ENCODE measurements at regions not wholly inside any gene's neighbourhood (a gene's known extent, or its start where the extent isn't known, plus 50 kb on each side); places are given as distances from the start of the nearest gene placed in this dataset.
"Not testable (repeated sequence)": the region's sequence is repeated elsewhere in the genome, so short reads cannot be mapped to it uniquely, and the experiment has no call there.

- not testable (repeated sequence) for TF ChIP-seq EZH2 (IDR thresholded peaks at IDR 0.05; ENCODE audit: insufficient read depth, poor library complexity, severe bottlenecking); EZH2phosphoT487 (IDR thresholded peaks at IDR 0.05; ENCODE audit: insufficient read depth, low read depth)
These were observed 340.3 kb downstream of the DLEU7 start for GRCh38 chr13:50503212-50503611.

Measured in GM23248 (cell line).